Bronchial epithelial cell (primary cell): ENCODE measurements at regions not wholly inside any gene's neighbourhood (a gene's known extent, or its start where the extent isn't known, plus 50 kb on each side); places are given as distances from the start of the nearest gene placed in this dataset.

Experiments used
- DNase-seq: peaks from one replicate; pipeline ENCODE4 v3.0.0-alpha.2; 2010; ENCODE audit warnings: low read depth
- FAIRE-seq: peaks from 2 replicates; lab custom pipeline; 2011; peaks lifted over from hg19 to GRCh38; lab: Jason Lieb, UNC
- H3K27me3 ChIP-seq: 2 replicates; pipeline ENCODE4 v1.5.1; 2011; ENCODE audit warnings: low read length; ENCODE audit not compliant: control insufficient read depth, insufficient read depth
- H3K36me3 ChIP-seq: 2 replicates; pipeline ENCODE4 v1.5.1; 2011; ENCODE audit warnings: low read length; ENCODE audit not compliant: control insufficient read depth, insufficient read depth
- H3K4me3 ChIP-seq: 2 replicates; pipeline ENCODE4 v1.5.1; 2011; ENCODE audit warnings: mild to moderate bottlenecking, low read depth, low read length, control low read depth
- CTCF ChIP-seq: IDR thresholded peaks from 2 replicates; pipeline ENCODE4 v1.5.1; 2011; ENCODE audit warnings: mild to moderate bottlenecking, moderate library complexity, low read length, control low read depth, inconsistent platforms; ENCODE audit not compliant: insufficient read depth, severe bottlenecking

DNA sequence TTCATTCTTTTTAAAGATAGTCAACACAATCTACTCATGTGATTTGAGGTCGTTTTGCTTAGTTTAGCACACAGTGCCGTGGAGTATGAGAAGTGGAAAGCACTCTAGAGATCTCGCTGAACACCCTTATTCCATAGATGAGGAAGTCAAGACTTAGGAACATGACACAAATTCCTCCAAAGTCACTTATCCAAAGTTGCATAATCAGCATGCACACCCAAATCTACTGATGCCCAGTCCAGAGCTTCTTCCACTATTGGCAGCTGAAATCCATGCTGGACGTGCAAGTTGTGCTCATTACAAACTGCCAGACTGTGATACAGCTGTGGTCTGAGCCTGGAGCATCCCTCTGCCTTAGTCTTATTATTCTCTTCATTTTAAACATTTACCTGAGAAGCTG, 83.5 kb upstream of the ZNF280D start:
- Histone ChIP-seq H3K36me3 (no peaks in the 10 kb centered on the region), H3K4me3 (no peak overlapping the region), H3K27me3 (no peaks in the 10 kb centered on the region)
- FAIRE-seq (no peak), DNase-seq (no peak)
- TF ChIP-seq CTCF, result no peak

DNA sequence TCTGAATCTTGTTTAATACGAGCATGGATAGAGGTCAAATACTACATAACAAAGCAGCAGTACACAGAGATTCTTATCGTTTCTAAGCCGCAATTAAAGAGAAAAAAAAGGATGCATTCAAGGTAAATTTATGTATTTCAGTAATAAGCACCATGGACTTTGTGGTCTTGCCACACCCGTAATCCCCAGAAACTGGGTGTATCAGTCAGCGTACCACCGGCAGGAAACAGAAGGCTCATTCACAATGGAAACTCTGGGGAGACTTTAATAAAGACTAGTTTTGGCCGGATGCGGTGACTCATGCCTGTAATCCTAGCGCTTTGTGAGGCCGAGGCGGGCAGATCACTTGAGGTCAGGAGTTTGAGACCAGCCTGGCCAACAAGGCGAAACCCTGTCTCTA, 81.9 kb upstream of the ZNF280D start:
- DNase-seq (no peak), FAIRE-seq (no peak)
- TF ChIP-seq CTCF, result no peak

DNA sequence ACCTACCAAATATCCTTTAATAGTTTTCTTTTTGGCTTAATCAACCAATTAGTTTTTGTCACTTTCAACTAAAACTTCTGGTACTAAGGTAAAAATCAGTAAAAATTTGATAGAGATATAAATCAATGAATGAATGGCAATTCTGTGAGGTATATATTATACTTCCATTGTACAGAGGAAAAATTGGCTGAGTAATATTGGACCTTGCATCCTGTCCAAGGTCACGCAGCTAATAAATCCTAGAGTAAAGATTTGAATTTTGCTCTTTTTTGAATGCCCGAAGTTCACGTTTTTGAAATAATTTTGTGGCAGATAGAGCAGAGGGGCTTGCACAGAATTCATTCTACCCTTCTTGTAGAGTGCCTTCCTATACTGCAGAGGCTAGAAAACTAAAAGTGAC, 81.1 kb upstream of the ZNF280D start:
- Histone ChIP-seq H3K4me3 (no peak overlapping the region), H3K36me3 (no peaks in the 10 kb centered on the region), H3K27me3 (no peaks in the 10 kb centered on the region)
- no peak for TF ChIP-seq CTCF
- FAIRE-seq (no peak), DNase-seq (no peak)

More for the DNA sequence above, 81.9 kb upstream of the ZNF280D start:
- Histone ChIP-seq H3K36me3 (no peaks in the 10 kb centered on the region), H3K27me3 (no peaks in the 10 kb centered on the region), H3K4me3 (no peak overlapping the region)

GRCh38 chr15:56813995-56814394, 80.7 kb upstream of the ZNF280D start:
- Histone ChIP-seq H3K4me3 (no peak overlapping the region), H3K27me3 (no peaks in the 10 kb centered on the region), H3K36me3 (no peaks in the 10 kb centered on the region)
- no peak for TF ChIP-seq CTCF
- DNase-seq (no peak), FAIRE-seq (no peak)

- TF ChIP-seq CTCF, result no peak
- no peaks in the 10 kb centered on the region for H3K36me3 ChIP-seq
- H3K4me3 ChIP-seq, result no peak overlapping the region
- DNase-seq, result no peak
- no peaks in the 10 kb centered on the region for H3K27me3 ChIP-seq
- no peak for FAIRE-seq
These were observed 79.7 kb upstream of the ZNF280D start for GRCh38 chr15:56812961-56813360.

DNA sequence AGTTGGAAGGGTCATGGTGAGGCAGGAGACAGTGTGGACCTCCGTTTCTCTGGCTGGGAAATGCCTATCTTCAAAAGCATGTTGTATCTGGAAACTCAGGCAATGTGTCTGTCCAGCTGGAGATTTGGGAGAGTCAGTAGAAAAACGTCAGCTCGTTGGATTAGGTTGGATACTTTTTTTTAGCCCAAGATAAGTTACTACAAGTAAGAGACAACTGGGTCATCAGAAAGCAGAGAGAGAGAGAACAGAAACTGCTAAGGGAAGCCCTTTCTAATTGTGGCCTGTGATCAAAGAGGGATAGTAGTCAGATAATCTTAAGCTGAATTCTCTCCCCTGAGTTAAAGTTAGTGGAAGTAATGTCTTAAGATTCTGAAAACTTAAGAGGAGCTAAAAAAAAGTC, 78.9 kb upstream of the ZNF280D start:
- DNase-seq, result no peak
- H3K36me3 ChIP-seq, result no peaks in the 10 kb centered on the region
- H3K27me3 ChIP-seq, result no peaks in the 10 kb centered on the region
- no peak for TF ChIP-seq CTCF
- no peak for FAIRE-seq
- no peak overlapping the region for H3K4me3 ChIP-seq
